ENCODE measurements at regions not wholly inside any gene's neighbourhood (a gene's known extent, or its start where the extent isn't known, plus 50 kb on each side); places are given as distances from the start of the nearest gene placed in this dataset.

DNA sequence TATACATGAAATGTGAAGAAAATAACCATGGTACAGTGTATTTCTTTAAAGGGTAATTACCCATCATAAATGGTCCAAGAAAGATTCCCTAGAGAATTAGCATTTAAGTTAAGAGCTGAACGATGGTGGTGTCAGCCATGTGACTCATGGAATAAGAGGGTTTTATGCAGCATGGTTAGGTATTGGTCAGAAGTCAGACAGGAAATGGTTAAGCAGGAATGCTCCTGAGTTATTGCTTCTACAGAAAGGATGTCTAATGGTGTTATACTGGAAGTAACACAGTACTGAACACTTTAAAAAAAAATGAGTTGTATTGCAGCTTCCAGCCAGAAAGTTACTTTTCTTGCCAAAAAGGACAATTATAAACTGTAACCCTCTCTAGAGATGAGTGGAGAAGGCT lies 72.7 kb upstream of the UBE2E3 start:
- H3K4me2 ChIP-seq (ENCODE audit: low read length) = no peak overlapping the region
- H4K20me1 ChIP-seq (ENCODE audit: insufficient read depth) = no peaks in the 10 kb centered on the region
- H3F3A ChIP-seq (ENCODE audit: insufficient read depth, low read length, poor library complexity, severe bottlenecking) = no peaks in the 10 kb centered on the region
- no peaks in the 10 kb centered on the region for H3K9me2 ChIP-seq (ENCODE audit: insufficient read depth, low read length)
- no peak for TF ChIP-seq MXI1 (conservative IDR thresholded peaks at IDR 0.05; ENCODE audit: poor library complexity, severe bottlenecking)
- TF ChIP-seq, protein P1, sequence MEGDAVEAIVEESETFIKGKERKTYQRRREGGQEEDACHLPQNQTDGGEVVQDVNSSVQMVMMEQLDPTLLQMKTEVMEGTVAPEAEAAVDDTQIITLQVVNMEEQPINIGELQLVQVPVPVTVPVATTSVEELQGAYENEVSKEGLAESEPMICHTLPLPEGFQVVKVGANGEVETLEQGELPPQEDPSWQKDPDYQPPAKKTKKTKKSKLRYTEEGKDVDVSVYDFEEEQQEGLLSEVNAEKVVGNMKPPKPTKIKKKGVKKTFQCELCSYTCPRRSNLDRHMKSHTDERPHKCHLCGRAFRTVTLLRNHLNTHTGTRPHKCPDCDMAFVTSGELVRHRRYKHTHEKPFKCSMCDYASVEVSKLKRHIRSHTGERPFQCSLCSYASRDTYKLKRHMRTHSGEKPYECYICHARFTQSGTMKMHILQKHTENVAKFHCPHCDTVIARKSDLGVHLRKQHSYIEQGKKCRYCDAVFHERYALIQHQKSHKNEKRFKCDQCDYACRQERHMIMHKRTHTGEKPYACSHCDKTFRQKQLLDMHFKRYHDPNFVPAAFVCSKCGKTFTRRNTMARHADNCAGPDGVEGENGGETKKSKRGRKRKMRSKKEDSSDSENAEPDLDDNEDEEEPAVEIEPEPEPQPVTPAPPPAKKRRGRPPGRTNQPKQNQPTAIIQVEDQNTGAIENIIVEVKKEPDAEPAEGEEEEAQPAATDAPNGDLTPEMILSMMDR (IDR thresholded peaks at IDR 0.05; ENCODE audit: poor library complexity, severe bottlenecking) = no peak
- TF ChIP-seq POLR2AphosphoS5 (IDR thresholded peaks at IDR 0.05) = no peak
- TF ChIP-seq, protein P2, sequence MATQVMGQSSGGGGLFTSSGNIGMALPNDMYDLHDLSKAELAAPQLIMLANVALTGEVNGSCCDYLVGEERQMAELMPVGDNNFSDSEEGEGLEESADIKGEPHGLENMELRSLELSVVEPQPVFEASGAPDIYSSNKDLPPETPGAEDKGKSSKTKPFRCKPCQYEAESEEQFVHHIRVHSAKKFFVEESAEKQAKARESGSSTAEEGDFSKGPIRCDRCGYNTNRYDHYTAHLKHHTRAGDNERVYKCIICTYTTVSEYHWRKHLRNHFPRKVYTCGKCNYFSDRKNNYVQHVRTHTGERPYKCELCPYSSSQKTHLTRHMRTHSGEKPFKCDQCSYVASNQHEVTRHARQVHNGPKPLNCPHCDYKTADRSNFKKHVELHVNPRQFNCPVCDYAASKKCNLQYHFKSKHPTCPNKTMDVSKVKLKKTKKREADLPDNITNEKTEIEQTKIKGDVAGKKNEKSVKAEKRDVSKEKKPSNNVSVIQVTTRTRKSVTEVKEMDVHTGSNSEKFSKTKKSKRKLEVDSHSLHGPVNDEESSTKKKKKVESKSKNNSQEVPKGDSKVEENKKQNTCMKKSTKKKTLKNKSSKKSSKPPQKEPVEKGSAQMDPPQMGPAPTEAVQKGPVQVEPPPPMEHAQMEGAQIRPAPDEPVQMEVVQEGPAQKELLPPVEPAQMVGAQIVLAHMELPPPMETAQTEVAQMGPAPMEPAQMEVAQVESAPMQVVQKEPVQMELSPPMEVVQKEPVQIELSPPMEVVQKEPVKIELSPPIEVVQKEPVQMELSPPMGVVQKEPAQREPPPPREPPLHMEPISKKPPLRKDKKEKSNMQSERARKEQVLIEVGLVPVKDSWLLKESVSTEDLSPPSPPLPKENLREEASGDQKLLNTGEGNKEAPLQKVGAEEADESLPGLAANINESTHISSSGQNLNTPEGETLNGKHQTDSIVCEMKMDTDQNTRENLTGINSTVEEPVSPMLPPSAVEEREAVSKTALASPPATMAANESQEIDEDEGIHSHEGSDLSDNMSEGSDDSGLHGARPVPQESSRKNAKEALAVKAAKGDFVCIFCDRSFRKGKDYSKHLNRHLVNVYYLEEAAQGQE (IDR thresholded peaks at IDR 0.05; ENCODE audit: borderline replicate concordance) = no peak
- no peak for TF ChIP-seq EP300 (conservative IDR thresholded peaks at IDR 0.05; ENCODE audit: poor library complexity, severe bottlenecking)
- TF ChIP-seq RAD21 (conservative IDR thresholded peaks at IDR 0.05) = no peak
- TF ChIP-seq TAF1 (IDR thresholded peaks at IDR 0.05; ENCODE audit: low read depth) = no peak
- TF ChIP-seq EZH2 (IDR thresholded peaks at IDR 0.05; ENCODE audit: borderline replicate concordance, insufficient read depth, low read length, poor library complexity, severe bottlenecking) = no peak
- no peak for TF ChIP-seq SMC3 (conservative IDR thresholded peaks at IDR 0.05; ENCODE audit: poor library complexity)
- H3K4me3 ChIP-seq (ENCODE audit: low read length) = no peak overlapping the region
- no peaks in the 10 kb centered on the region for H3K36me3 ChIP-seq (ENCODE audit: insufficient read depth, low read length)
- H3K79me2 ChIP-seq (replicated peaks; ENCODE audit: insufficient read depth, low read length) = no peaks in the 10 kb centered on the region
- H3K9me3 ChIP-seq (ENCODE audit: low read length) = no peaks in the 10 kb centered on the region
- no peaks in the 10 kb centered on the region for H3K27me3 ChIP-seq (ENCODE audit: insufficient read depth, low read depth, low read length)
- no peak overlapping the region for H3K9ac ChIP-seq (ENCODE audit: low read length)
- H3K27ac ChIP-seq (ENCODE audit: low read length) = no peak overlapping the region
- no peak overlapping the region for H2AFZ ChIP-seq (ENCODE audit: low read depth, low read length)

DNA sequence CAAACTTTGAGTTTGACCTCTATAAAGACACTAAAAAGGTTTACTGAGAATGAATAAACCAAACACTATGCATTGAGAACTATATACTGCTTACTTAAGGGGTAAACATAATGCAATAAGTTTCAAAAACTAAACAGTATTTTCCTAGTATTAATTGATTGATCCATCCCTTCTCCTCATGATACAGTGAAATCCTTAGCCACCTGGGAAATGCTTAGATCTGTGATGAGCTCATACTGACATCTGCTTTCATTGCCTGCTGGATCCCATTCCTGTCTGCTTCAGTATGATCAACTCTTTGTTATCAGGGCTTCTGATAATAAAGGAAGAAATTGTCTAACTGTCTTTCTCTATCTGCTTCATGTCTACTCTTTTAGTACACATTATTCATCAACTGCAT lies 74.9 kb upstream of the UBE2E3 start:
- no peak overlapping the region for H3K4me3 ChIP-seq (ENCODE audit: low read length)

More for the DNA sequence above, 74.9 kb upstream of the UBE2E3 start:
- Histone ChIP-seq H3K79me2 (replicated peaks; ENCODE audit: insufficient read depth, low read length) (no peaks in the 10 kb centered on the region), H2AFZ (ENCODE audit: low read depth, low read length) (no peak overlapping the region), H3K9ac (ENCODE audit: low read length) (no peak overlapping the region), H3K27me3 (ENCODE audit: insufficient read depth, low read depth, low read length) (no peaks in the 10 kb centered on the region), H4K20me1 (ENCODE audit: insufficient read depth) (no peaks in the 10 kb centered on the region), H3K27ac (ENCODE audit: low read length) (no peak overlapping the region), H3K9me3 (ENCODE audit: low read length) (no peaks in the 10 kb centered on the region), H3F3A (ENCODE audit: insufficient read depth, low read length, poor library complexity, severe bottlenecking) (no peaks in the 10 kb centered on the region), H3K36me3 (ENCODE audit: insufficient read depth, low read length) (no peaks in the 10 kb centered on the region), H3K4me2 (ENCODE audit: low read length) (no peak overlapping the region), H3K9me2 (ENCODE audit: insufficient read depth, low read length) (no peaks in the 10 kb centered on the region)
- no peak for TF ChIP-seq MXI1 (conservative IDR thresholded peaks at IDR 0.05; ENCODE audit: poor library complexity, severe bottlenecking)
- no peak for TF ChIP-seq SMC3 (conservative IDR thresholded peaks at IDR 0.05; ENCODE audit: poor library complexity)
- TF ChIP-seq TAF1 (IDR thresholded peaks at IDR 0.05; ENCODE audit: low read depth) = no peak
- TF ChIP-seq, protein P2 (IDR thresholded peaks at IDR 0.05; ENCODE audit: borderline replicate concordance) = no peak
- no peak for TF ChIP-seq RAD21 (conservative IDR thresholded peaks at IDR 0.05)
- TF ChIP-seq, protein P1 (IDR thresholded peaks at IDR 0.05; ENCODE audit: poor library complexity, severe bottlenecking) = no peak
- TF ChIP-seq POLR2AphosphoS5 (IDR thresholded peaks at IDR 0.05) = no peak
- TF ChIP-seq EP300 (conservative IDR thresholded peaks at IDR 0.05; ENCODE audit: poor library complexity, severe bottlenecking) = no peak
- no peak for TF ChIP-seq EZH2 (IDR thresholded peaks at IDR 0.05; ENCODE audit: borderline replicate concordance, insufficient read depth, low read length, poor library complexity, severe bottlenecking)

Data from neural cell (in vitro differentiated cells).